Ovary (tissue), 3 donors: ENCODE measurements at regions not wholly inside any gene's neighbourhood (a gene's known extent, or its start where the extent isn't known, plus 50 kb on each side); places are given as distances from the start of the nearest gene placed in this dataset.

Experiments
- CTCF ChIP-seq, 3 donors: fragments of 450-650 bp in 2 of 3; fragments of 200-600 bp in 1 of 3; IDR thresholded peaks; one replicate each; pipeline versions ENCODE4 v1.5.1 to v1.8.0; 2016 to 2022; ENCODE audit warnings: antibody characterized with exemption in 3 of 3, mild to moderate bottlenecking in 1 of 3
- EP300 ChIP-seq: sonication (generic); formaldehyde crosslinking; IDR thresholded peaks from one replicate; pipeline ENCODE4 v1.6.1; 2017; ENCODE audit warnings: antibody characterized with exemption
- POLR2A ChIP-seq: fragments of 450-650 bp; IDR thresholded peaks from one replicate; pipeline ENCODE4 v1.6.1; 2017; ENCODE audit warnings: antibody characterized with exemption, mild to moderate bottlenecking, moderate library complexity
- donor health status: DM: no; HTN: no; CAD: no.

DNA sequence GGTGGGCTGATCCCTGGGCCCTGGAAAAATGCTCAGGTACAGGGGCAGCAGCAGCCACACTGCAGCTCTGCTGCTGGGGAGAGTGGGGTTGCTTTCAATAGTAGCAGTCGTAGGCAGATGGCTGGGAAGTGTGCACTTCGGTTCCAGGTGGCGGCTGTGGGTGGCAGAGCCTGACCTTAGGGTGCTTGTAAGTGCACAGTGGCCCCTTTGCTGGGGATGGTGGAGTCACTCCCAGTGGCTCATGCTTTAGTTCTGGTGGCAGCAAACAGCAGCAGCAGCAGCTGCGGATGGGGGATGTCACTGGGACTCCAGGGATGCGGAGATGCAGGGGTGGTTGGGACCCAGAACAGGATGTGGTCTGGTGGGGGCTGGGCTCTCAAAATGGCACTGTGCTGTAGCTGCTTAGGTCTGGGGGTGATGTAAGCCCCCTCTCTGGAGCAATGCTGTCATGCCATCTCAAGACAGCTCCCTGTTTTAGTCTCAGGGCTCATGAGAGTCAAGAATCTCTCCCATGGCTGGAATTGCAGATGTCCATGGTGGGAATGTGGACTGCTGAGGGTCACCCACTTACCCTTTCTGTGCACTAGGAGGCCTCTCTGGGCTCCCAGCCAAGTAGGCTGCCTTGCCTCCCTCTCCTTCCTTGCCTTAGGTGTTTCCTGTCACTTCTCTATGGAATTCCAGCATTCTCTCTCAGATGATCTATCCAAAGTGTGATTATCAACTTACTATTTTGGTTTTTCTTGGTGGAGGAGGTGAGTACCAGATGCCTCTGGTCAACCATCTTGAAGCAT is 146.7 kb upstream of the SLC22A23 start:
- TF ChIP-seq POLR2A (no peak), CTCF (IDR thresholded peaks at IDR 0.05) (no peak), EP300 (no peak)
